HG03159 (cell line): ENCODE measurements at regions not wholly inside any gene's neighbourhood (a gene's known extent, or its start where the extent isn't known, plus 50 kb on each side); places are given as distances from the start of the nearest gene placed in this dataset.

ENCODE experiments used
- ATAC-seq: cut with Tn5 transposase; IDR thresholded peaks from one replicate; pipeline ENCODE4 v1.9.1; 2021; ENCODE audit warnings: mild to moderate bottlenecking, moderate library complexity; ENCODE audit not compliant: unreplicated experiment

DNA sequence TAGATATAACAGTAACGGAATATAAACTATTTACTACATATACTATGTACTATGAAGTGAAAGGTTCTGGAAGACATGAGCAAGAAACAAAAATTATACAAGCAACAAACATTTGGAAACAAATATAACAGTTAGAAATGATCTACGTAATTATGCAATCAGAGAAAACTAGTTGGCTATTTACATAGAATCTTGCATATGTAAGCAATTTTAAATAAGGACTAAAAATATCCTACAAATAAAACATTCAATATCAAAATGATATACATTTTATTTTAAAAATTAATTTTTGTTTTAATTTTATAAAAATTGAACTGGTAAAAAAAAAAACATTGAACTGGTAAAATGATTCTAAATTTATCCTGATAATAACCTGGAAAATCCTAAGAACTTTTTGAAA lies 642.5 kb upstream of the PCDH10 start:
- ATAC-seq, result no peak

DNA sequence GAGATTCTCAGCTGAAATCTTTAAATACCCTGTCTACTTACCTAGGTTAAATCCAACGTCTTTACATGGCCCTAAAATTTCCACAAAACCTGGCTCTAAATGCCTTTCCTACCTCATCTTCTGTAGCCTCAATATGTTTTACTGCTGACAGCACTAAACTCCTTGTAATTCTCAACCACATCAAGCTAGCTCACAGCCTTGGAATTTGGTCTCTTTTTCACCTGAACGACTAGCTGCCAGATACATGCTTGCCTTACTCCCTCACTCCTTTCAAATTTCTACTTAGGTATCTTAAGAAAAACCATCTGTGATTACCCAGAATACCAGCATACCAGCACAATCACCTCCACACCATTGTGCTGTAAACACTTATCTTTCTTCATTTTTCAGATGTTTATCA lies 635.6 kb upstream of the PCDH10 start:
- ATAC-seq, result no peak

DNA sequence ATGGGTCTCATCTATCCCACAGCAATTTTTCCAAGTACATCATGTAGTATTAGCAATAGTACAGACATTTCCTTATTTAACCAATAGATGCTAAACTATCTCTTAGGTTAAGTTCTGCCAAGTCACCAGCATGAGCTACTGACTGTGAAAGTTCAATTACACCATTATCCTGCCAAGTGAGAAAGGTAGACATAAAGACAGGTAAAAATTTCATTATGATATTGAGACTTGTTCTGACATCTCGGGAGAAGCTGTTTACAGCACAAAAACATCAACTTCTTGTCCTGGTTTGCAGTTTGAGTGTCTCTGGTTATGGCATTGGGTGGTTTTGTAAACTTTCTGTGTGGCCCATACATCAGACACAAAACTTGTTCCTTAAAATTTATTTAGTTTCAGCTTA lies 622.4 kb upstream of the PCDH10 start:
- no peak for ATAC-seq

DNA sequence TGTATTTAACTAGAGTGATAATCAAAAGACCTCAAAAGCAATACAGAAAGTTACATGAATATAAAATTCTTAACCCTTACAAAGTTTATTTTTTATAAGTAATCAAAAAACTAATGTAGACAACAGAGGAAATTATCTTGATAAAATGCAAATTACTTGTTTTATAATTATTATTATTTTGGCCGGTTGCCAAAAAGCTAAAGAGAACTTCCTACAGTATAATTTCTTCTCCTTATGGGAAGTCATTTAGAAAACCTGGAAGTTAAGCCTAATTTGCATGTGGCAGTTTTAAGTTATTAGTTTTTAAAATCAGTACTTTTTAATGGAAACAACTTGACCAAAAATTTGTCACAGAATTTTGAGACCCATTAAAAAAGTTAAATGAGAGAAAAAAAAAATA lies 621.3 kb upstream of the PCDH10 start:
- ATAC-seq, result no peak

DNA sequence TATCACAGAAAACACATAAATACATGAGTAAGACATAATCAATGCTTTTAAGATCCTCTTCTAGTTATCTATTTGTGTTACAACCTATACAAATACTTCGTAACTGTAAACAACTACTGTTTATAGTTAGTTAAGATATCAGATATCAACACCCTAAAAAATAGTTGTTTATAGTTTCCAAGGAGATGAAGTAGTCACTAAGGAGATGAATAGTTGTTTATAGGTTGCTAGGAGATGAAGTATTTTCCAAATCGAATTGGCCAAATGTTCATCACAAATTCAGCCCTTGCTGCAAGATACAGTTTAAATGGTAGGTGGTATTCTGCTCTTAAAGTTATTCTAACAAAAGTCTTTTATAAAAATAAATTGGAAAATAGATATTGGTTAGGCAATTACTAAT lies 618.2 kb upstream of the PCDH10 start:
- no peak for ATAC-seq

DNA sequence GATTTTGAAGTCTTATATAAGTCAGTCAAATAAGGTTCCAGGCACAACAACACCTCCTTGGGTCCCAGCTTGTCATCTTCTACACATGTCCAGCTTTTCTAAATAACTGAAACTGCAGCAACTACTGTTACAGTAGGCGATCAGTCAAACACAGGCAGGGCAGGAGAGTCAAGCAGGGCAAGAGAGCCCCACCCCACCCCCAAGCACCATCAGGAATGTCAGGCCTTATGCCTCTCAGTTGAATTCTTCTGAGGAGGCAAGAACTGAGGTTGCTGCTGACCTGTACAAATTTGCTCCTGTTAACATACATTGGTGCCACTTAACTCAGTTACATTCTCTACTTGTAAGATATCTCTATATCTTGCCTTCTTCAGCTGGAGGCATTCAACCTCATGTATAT lies 608.8 kb upstream of the PCDH10 start:
- no peak for ATAC-seq

DNA sequence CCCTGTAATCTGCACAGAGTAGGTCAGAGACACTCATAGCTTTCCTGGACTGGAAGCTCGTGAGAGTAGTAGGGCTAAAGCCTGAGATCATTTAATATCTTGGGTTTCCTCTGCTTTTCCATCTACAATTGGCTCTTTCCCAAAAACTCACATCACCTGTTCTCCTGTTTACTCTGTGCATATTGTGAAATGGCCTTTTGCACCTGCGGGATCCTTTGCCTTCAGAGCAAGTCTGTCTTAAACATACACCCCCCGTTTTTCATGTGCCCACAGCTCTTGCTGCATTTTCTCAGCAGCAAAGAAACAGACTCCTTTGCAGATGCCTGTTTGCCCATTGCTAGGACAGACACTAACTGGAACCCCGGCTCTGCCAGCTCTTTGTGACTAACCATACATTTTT lies 608.3 kb upstream of the PCDH10 start:
- no peak for ATAC-seq

DNA sequence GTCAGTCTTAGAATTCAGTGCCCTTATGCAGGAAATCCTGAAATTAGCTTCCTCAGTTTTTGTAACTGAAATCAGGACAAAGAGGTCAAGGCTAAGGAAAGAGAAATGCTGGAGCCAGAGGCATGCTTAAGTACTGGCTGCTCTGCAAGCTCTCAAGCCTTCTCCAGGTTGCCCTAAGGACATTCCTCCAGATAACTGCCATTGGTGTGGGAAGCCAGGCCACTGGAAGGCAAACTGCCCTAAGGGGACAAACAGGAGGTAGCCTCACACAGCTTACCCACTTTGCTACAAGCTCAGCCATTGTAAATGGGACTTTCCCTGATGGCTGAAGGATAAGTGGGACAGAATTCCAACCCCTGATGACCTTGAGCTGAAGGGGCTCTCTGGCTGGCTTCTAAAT lies 606.9 kb upstream of the PCDH10 start:
- ATAC-seq, result no peak

DNA sequence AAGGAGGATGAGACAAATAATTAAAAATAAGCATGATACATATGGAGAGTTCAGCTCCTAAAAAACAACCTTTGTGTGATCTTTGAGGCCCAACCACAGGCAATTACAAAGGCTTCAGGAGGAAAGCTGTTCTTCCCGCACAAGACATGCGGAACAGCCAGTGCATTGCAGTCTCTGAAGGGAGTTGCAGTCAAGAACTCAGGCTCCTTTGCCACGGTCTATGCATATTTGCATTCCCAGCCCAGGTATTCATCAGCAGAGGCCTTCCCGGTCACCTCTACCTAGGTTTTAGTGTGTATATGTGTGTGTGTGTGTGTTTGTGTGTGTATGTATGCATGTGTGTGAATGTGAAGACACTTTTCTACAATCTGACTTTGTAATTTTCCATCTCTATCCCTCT lies 600.6 kb upstream of the PCDH10 start:
- no peak for ATAC-seq

DNA sequence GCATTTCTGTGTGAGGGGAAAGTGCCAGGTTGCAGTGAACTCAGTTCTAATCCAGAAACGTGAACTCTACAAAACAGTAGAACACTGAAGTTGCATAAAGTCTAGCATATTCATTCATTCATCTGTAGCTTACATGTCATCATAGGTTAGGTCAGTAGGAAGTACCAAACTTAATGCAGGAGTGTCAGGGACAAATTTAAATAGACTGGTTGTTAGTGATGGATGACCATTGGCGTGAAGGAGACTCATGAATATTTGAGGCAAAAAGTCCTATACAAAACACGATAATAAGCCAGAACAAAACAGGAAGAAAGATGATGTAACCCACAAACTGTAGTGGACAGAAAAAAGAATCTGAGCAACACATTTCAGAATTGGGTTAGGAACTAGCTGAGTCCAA lies 592.8 kb upstream of the PCDH10 start:
- no peak for ATAC-seq

DNA sequence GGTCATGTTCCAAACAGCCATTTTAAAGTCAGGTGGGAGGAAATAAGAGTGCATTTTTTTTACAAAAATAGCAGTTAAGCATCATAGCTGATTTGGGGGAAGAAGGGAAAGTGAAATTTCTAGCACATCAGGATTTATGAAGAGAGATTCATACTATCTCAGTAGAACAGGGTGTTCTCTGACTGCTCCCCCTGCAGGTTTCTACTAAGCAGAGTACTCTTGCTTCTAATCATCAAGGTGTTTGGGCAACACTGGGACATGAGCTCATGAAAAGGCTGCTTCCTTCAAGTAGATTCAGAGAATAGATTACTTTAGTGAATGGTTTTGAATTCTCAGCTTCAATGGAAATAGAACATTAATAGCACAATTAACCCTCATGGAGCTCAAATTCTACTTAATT lies 591.4 kb upstream of the PCDH10 start:
- ATAC-seq, result no peak

DNA sequence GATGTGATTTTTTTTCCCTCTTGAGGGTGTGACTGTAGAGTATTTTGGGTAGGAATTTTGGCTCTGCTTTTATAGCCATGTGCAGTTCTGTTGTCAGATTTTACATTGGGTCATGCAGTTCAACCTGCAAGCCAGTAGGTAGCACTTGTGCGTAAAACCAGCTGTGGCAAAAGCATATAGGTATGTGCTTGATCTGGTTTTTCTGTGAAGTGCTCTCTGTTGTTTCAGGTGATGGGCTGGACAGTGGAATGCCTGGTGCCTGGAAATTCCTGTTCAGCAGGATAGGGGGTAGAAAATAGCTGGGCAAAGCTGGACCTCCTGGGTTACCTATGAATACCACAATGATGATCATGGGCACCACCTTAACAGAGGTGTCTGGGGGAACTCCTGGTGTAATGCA lies 584.2 kb upstream of the PCDH10 start:
- no peak for ATAC-seq

DNA sequence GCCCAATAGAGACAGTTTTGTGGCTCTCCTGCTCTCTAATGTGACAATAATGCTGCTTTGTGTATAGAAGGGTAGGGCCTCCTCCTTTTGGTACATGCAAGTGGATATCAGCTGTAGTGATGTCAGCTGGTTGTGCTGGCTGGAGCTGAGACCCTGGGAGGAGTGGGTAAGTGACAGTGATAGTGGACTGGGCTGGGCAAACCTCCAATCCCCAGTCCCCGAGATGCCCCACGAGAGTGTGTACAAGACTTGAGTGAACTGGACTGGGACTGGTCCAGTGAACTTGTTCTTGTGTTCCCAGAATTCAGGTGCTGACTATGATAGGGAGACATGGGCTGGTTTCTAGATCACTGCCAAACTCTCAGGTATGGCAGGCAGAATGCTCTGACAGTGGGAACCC lies 583.6 kb upstream of the PCDH10 start:
- no peak for ATAC-seq

DNA sequence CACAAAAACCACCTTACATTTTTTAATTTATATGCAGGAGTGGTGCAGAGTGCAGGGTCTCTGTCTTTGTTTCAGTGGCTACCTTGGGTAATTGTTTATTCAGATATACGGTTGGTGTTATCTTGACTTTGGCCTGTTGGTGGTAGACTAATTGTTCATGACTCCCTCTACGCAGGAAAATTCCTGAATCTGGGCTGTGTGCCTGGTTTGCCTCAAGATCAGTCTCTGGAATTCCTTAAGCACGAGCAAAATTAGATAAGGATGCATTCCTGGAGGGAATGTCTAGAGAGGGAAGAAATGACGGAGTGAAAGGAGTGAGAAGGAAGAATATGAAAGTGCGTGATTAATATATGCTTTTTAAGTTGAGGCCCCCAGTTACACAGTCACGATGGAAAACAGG lies 576.9 kb upstream of the PCDH10 start:
- no peak for ATAC-seq

DNA sequence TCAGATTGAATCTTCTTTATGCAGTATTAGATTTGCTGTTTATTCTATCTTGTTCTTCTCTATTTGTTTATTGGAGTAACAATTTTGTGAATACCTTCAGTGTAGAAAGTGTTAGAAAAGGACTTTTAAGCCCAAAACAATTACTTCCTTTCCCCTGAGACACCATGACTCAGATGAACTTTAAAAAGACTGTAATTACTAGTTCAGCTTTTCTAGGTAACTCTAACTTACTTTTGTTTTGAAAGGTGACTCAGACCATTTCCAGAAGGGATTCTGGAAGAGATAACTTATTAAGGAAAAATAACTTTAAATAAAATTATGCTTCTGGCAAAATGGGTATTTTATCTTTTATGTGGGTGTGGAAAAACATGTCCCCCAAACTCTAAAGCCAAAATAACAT lies 561.5 kb upstream of the PCDH10 start:
- no peak for ATAC-seq

DNA sequence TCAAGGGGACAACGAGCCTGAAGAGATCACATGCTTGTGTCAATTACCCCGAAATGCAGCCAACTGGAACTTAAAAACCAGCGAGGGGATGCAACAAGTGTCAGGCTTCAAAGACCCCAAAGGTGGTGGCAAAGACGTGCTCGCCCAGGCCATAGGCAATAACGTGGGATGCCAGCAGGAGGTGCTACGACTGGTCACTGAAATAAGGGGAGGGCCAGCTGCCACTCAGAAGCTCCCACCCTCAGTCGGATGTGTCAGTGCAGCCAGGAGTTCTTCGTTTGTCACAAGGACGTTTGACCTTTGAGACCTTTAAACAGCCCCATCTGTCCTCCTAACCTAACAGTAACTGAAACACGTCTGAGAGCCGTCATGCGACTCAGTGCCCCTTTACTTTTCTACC lies 556.8 kb upstream of the PCDH10 start:
- ATAC-seq, result no peak

DNA sequence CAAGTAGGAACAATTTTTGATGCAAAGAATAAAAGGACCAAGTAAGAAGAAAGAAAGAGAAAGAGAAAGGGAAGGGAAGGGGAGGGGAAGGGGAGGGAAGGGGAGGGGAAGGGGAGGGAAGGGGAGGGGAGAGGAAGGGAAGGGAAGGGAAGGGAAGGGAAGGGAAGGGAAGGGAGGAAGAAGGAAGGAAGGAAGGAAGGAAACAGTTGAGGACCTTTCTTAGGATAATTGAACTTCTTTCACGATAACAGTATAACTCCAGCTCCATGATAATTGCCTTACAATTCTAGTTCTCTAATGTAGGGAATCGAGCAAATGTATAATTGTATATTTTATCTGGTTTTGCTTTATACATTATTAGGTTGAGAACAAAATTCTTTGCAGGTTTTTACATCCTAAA lies 556.2 kb upstream of the PCDH10 start:
- no peak for ATAC-seq

DNA sequence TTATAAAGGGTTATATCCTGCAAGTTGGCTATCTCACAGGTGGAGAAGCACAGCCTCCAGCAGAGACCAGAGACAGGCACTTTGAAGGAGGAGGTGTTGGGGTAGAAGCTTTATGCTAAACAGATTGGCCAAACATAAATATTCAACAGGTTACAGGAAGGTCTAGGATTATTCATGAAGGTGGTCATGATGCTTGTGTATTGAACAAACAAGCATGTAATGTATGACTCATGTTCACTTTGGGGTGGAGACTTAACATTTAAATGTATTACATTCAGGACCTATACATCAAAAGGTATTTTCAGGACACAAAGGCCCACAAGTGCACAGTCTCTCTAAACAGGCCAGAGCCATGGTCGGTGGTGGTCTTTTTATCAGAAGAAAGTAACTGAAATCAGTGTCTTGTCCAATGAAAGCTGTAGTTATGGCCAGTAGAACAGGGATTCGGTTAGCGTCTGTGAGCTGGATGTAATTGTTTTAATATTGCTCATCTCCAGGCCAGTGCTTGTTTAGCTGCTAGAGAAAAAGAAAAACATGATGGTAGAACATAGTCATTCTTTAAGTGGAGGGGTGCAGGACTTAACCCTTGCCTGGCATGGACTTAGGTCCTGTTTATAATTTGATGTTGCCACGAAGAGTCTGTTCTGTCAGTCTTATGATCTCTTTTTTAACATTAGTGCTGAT lies 555.2 kb upstream of the PCDH10 start:
- ATAC-seq, result no peak

DNA sequence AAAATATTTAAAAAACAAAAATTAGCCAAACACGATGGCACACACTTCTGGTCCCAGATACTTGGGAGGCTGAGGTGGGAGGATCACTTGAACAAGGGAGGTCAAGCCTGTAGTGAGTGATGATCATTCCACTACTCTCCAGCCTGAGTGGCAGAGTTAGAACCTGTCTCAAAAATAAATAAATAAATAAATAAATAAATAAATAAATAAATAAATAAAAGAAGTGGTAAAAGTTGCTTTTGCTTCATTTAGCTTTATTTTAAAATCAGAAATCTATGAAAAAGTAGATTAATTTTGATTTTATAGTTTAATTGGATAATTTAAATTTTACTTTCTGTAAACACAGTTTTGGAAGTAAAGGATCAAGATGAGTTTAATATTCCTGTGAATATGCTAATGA lies 552.9 kb upstream of the PCDH10 start:
- ATAC-seq, result no peak

DNA sequence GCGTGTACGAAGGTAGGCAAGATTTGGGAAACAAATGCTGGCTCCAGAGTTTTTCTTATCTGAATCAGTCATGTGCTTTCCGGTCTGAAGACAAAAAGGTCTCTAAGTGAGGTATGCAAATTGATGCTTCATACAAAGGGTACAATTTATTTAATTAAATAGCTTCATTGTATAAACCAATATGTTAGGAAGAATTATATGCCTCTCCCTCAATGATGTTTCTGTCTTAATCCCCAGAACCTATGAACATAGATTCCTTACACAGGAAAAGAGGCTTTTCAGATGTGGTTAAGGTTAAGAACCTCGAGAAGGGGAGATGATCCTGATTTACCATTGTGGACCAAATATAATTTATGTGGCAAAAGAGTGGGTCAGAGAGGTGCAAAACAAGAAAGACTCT lies 543.5 kb upstream of the PCDH10 start:
- ATAC-seq, result no peak

DNA sequence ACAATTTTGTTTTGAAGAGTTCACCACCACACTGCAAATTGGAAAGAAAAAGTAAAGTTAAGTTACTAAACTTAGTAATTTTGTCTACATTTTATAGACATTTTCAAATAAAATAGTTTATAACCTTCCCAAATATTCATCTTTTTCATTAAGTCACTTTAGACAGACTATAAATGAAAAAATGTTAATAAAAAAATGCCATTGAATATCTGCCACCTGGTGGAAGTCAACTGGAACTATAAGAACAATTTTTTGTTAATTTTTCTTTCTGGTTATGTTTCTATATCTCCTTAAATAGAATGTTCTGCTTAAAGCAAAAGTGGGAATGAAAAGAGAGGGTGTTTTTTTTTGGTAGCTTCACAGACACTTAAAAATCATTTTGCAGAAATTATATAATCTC lies 534.4 kb upstream of the PCDH10 start:
- ATAC-seq, result no peak

DNA sequence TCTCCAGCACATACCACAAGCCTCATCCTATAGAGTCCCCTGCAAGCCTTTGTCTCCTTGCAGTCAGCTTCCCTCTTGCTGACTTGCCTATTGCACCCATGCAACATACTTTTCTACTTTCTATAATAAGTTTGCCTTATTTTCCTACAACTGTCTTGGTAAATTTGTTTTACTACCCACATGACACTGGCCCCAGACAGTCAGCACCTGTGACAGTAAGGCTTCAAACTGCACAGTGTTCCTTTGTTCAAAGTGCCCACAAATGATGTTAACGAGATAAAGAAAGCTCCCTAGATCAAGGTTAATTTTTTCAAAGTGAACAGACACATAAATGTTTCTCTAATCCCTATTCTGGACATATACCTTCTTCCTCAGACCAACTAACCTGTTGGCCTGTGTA lies 529.1 kb upstream of the PCDH10 start:
- ATAC-seq, result no peak

DNA sequence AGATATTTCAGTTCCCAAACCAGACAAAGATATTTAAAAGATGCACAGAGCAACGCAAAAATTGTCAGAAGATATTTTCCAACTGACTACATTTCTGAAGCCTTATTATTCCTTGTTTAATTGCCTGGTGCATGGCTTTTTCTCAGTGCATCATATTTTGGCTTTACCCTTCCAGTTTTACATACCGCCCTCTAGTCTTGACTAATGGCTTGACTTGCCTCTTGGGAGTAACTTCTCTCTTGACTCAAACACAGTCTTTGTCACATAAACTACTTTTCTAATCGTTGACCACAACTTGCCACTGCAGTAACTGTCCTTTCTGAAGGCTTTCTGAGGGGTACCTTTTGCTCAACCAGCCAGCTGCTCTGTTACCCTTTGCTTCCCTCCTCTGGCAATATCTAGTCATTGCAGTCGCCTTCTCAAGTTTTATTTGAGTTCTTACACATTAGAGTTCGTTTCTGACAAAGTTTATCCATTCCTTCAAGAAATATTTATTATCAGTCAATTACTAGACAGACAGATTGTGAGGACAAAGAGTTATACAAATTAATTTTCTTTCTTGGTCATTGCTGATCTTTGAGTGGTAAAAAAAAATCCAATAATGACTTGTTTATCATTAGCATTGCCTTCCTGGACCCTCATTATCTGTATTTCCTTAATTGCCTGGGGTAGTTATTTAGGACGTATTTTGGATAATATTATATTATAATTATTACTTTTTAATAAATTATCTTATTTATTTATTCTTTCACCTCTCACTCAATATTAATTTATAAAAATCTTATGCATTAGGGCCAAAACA lies 506.9 kb upstream of the PCDH10 start:
- peak; percentile 57 for ATAC-seq
